Cerebellar cortex (tissue), 1 donor: ENCODE measurements at regions not wholly inside any gene's neighbourhood (a gene's known extent, or its start where the extent isn't known, plus 50 kb on each side); places are given as distances from the start of the nearest gene placed in this dataset.

ENCODE experiments used
- DNase-seq: peaks from one replicate; pipeline ENCODE4 v3.0.0-alpha.2; 2015; ENCODE audit warnings: low spot score

DNA sequence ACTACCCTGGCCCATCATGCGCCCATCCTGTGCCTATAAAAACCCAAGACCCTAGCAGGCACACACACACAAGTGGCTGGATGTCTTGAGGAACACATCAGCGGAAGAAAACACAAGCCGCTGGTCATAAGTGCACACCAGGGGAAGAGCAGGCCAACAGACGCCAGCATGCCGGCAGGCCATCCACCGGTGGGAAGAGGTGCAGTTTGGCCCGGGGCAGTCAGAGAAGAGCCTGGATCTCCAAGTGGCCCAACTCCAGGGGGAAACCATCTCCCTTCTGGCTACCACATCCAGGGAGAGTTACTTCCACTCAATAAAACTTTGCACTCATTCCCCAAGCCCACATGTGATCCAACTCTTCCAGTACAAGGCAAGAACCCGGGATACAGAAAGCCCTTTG is 2001.3 kb upstream of the NUDT12 start:
- no peak for DNase-seq

DNA sequence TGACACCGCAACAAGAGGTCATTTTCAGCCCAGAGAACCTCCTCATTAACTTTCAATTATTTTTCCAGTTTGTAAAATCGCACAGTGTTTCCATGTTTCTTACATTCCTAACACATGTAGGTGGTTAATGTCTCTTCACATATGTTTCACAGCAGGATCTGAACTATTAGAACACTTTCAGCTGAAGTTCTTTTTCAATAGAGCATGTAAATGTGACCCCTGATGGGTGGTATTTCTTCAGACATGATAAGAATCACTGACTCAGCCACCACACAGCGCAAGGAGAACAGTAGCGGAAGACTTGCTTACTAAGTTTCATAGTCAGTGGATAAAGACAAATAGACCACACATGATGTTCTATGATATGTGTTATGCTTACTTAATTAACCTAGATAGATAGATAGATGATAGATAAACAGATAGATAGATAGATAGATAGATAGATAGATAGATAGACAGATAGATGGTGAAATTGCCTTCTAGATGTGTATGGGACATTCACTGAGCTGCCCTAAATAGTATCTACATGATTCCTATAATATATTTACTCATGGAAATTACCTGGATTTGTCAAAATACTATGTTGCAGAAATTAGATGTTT is 1992.1 kb upstream of the NUDT12 start:
- DNase-seq = no peak

DNA sequence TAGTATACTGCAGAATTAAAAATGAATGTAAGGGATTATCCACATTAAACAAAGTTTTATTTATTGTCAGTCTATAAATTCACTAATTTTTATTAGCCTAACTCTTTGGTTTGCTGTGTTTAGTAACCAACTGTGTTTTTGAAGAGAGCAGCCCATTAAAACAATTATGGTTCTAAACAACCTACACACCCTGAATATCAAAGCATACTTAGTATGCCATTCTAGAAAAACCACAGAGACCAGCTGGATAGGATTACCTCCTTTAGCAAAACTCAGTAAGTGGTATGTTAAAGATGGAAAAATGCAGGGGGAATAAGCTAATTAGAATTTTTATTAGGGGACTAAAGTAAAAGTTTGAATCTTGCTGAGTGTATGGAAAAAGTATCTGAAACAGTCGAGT is 1981.7 kb upstream of the NUDT12 start:
- DNase-seq = no peak

DNA sequence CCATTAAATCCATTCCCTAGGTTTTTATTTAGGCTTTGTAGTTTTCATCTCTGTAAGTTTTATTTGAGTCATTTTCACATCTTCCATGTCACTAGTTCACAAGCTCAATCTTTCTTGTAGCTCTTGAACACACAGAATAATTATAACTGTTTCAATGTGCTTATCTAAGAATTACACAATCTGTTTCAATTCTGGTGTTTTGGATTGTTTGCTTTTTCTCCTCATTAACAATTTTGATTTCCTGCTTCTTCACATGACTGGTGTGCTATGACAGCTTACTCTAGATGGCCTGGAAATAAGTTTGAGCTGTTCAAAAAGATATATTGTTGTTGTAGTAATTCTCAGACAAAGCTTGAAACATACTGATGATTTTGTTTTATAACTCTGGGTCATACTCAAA is 1974.1 kb upstream of the NUDT12 start:
- no peak for DNase-seq

DNA sequence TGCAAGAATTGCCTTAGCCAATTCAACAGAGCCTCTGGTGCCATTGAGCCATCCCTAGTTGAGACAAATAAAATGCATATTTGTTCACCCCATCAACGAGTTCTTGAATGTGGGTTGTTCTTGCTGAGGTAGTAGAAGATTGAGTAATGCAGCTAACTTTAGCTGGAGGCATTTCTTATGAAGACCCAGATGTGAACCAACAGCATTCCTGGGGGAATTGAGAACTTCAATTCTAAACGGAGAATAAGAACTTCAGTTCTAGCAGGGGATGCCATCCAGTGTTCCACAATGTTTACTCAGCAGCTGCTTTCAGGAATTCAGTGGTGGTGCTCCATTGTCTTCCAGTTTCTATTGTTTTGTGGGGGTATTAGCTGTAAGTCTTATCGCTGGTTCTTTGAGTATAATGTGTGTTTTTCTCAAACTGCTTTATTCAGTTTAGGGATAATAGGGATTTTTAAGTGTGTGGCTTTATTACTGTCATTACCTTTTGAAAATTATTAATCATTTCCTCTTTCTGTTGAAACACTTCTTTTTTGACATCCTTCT is 1968.2 kb upstream of the NUDT12 start:
- no peak for DNase-seq

DNA sequence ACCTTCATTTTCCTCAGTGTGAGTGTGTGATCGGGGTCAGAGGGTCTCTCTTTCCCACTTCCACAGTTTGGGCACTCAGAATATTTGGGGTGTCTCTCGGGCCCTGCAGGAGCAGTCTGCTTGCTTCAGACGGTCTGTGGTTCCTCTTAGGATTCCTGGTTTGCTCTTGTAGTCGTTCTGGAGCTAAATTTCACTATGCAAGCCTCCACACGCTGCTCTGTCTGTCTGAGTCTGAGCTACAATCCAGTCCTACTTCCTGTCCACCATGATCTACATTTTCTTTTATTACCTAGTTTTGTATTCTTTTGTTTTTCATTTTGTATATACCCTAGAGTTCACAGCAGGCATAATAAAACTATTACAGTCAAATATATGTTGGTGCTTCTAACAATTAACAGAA is 1967.3 kb upstream of the NUDT12 start:
- no peak for DNase-seq

DNA sequence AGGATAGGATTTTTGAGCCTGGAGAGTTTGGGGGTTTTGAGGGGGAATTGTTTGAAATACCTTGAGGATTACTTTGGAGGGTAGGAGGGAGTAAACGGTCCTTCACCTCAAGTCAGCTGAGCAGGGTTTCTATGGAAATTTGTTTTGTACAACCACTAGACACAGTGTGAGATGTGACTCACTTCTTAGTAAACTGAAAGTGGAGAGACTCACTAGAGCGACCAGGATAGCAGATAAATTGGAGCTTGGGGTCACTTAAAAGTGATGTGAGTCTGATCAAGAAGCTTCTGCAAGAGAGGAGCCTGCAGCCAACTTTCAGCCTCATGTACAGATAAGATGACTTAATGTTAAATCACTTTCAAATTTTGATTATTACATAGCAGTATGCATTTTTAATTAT is 1945.9 kb upstream of the NUDT12 start:
- no peak for DNase-seq

DNA sequence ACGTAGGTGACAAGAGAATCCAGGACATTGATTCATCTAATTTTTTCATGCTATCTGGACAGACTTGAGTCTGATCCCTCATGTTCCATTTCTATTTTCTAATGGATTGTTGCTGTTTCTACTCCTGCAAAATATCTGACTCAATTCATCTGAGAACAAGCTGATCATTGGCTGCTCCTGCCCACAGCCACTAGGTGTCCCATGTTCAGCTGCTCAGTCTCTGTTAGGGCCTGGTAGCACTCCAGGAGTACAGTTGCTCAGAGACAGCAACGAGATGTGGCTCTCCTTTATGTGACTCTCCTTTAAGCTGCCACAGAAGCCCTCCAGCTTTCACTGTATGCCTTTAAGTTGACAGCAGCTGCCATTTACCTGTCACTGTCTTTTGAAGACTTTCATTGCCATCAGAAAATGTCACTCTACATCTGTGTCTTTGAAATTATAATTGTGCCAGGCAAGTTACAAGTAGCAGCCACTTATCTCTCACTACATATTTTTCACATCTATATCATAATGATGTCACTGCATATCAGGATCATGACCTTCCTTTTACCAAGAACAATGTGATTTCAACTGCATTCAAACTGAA is 1944.2 kb upstream of the NUDT12 start:
- DNase-seq = peak; percentile 10

DNA sequence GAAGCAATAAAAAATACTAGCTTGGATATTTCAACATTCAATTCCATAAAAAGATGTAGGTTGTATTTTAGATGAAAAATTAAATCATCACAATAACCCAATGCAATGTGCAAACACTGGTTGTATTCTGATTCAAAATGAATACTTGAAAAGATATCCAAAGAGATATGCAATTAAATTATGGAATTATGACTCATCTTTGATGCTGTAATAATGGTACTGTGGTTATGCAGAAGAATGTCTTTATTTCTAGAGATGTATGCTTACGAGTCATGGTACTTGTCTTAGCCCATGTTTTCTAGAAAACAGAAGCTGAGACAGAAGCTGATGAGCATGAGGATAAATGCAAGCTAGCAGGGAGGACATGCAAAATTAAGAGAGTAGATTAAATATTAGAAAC is 1941.4 kb upstream of the NUDT12 start:
- no peak for DNase-seq

DNA sequence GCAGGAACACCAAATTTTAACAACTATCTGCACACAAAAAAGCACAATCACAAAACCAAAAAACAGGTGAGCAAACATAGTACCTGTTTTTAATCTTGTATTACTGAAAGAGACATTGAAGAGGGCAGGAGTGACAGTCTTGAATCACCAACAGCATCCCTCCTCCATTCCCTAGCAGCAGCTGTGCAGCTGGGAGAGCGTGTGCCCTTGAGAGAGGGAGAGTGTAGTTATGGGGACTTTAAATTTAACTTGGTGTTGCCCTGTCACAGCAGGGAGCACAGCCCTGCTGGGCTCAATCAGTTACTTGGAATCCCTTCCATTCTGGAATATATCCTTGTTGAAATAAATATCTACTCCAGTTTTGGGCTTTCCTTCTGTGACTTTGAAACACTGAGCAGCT is 1938.7 kb upstream of the NUDT12 start:
- no peak for DNase-seq

DNA sequence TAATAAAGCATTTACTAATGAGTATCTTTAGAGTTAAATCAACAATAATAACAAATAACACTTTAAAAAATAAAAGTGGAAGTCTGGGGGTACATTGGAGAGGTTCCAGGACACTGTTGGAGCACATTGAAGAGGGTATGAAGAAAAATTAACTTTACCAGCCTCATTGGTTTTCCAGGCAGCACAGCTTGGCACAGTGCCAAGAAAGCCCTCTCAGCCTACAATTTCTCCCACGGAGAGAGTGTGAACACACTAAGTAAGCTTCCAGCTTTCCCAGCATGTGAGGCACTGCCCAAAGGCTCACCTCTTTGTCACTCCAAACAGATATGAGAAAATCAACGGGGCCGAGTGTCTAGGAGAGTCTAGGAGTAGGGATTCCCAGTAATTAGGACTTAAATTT is 1912.8 kb upstream of the NUDT12 start:
- DNase-seq = no peak

DNA sequence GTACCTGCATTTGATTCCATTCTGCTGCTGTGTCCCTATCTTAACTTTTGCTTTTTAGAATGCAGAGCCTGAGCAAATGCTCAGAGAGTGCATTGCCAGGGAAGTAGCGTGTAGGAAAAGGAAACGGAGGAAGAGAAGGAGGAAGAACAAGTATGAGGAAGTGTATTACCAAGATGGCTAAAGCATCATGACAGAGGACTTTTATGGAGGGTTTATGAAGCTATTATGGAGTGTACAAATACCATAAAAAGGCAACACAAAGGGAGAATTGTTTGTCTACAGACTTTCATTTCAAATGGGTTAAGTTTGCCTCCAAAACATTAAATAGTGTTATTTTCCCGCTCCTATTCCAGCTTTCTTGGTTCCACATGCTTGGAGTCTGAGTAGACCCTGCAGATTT is 1899.8 kb upstream of the NUDT12 start:
- DNase-seq = no peak

DNA sequence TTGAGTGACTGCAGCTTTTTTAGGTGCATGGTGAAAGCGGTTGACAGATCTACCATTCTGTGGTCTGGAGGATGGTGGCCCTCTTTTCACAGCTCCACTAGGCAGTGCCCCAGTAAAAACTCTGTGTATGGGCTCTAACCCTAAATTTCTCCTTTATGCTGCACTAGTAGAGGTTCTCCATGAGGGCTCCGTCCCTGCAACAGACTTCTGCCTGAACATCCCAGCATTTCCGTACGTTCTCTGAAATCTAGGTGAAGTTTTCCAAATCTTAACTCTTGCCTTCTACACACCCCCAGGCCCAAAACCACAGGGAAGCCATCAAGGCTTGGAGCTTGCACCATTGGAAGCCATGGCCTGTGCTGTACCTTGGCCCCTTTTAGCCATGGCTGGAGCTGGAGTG is 1898.1 kb upstream of the NUDT12 start:
- no peak for DNase-seq

DNA sequence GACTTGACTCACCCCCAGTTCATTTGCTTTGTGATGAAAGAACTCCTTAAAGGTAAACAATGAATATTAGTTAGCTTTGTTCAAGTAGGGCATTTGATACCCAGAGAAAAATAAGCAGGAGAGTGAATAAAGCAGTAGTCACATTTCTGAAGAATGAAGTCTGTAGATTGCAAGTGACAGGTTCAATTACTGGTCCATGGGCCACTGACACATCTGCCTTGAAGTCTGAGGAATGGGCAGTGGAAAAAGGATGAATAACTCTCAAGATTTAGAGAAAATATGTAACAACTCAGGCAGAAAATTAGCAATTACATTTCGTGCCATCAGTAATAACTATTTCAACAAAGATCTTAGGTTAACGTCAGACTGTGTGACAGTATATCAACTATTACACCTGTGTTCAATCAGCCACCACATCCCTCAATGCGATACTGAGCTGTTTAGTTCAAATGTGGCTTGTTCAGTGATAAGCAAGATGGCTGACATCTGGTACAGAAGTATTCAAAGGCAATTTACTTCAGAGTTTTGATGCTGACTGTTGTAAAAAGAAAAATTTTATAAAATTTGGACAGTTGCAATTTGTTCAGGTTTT is 1890.7 kb upstream of the NUDT12 start:
- no peak for DNase-seq

DNA sequence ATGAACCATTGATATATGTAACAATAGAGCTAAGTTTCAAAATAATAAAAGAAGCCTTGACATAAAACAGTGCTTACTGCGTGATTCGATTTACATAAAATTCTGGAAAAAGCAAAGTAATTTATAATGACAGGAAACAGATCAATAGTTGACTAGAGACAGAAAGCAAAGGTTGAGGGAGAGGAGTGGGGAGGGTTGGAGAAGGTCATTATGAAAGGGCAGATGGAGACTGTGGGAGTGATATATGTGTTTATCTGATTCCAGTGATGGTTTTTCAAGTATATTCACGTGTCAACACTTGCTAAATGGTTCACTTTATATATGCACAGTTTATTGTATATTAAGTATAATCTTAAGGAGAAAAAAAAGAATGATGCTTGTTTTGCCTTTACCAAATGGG is 1885.7 kb upstream of the NUDT12 start:
- no peak for DNase-seq

DNA sequence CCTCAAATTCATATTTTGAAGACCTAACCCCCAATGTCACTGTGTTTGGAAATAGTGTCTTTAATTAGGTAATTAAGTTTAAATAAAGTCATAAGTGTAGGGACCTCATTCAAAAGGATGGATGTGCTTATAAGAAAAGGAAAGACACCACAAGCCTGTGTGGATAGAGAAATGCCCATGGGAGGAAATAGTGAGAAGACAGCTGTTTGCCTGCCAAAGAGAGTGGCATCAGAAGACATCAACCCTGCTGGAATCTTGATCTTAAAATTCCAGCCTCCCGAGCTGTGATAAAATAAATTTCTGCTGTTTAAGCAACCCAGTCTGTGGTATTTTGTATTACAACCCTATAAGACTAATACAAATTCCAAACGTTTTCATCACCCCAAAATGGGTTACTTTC is 1867.9 kb upstream of the NUDT12 start:
- no peak for DNase-seq

DNA sequence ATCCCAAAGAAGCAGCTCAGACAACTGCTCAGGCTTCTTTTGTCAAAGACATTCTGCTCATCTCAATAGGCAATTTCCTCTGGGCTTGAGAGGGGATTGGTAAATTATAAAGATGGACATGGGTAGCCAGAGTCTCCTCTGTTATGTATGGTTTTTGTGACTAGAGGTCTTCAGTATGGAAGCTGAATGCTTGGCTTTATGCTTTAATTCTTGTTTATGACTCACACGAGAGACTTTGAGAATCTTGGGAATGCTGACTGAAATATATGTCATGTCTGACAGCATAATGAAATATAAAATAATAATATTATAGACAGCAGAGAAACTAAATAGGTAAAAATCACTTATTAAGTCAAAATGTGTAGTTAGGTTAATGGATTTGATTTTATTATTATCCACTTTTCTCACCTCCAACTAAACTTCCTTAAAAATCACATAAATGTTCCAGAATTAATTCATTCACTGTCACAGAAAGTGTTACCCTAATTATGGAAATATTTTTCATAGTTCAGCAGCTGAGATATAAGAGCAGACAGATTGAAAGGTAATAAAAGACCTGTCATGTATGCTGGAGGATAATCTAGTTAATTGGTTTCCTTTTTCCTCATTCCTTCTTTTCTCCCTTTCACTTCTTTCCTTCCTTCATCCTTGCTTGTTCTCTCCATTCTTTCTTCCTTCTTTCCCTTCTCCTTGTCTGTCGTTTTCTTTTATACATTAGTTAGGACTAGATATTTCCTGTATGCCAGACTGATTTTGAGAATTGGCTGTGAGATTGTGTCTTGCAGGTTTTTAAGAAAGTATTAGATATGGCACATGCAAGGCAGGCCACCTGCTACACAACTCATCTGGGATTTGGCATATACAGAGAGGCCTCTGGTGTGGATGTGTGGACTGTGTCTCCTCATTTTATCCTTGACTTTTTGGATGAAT is 1866.1 kb upstream of the NUDT12 start:
- no peak for DNase-seq

DNA sequence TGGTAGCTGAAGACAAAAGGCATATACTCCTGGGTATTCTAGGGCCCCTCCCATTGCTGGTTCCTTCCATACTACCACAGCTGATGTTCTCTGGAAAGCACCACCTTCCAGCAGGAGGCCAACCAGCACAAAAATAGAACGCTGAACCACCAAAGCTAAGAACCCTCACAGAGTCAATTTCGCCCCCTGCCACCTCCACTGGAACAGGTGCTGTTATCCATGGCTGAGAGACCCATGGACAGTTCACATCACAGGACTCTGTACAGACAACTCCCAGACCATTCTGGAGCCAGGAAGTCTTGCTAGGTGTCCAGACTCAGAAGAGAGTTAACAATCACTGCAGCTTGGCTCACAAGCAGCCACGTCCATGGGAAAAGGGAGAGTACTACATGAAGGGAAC is 1851.5 kb upstream of the NUDT12 start:
- no peak for DNase-seq

DNA sequence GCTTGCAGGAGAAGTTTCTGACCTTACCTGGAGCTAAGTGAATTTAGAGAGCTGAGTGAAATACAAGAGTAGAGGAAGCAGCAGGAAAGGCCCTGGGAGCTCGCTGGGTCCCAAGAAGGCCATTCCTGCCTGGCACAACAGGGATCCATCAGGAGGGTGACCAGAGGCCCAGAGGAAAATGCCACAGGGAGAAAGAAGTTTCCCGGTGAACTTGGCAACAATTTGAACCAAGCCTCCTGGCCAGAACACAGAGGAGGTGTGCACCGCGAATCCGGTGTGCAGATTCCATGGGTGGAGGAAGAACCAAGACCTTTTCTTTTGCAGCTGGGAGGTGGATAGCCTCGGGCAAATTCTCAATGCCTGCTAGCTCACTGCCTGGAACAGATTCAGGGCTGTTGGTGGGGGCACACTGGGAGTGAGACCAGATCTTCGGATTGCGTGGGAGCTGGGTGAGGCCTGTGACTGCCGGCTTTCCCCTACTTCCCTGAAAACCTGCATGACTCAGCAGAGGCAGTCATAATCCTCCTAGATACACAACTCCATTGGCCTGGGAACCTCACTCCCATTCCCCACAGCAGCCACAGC is 1850.9 kb upstream of the NUDT12 start:
- DNase-seq = no peak

DNA sequence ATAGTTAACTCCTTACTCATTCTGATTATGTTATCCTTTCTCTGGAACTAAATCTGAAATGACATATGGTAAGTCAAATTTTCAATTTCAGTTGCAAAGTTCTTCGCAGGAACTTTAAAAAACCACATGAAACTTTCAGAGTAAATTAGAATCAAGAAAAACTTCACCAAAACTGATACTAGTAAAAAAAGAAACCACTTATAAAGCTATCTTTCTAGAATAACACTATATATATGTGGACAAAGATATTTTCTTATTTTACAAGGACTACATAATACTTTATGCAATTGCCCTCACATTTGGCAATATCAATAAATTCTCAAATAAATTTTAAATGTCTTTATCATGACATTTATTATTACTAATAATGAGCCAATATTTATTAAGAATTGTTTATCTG is 1847.1 kb upstream of the NUDT12 start:
- DNase-seq = no peak

DNA sequence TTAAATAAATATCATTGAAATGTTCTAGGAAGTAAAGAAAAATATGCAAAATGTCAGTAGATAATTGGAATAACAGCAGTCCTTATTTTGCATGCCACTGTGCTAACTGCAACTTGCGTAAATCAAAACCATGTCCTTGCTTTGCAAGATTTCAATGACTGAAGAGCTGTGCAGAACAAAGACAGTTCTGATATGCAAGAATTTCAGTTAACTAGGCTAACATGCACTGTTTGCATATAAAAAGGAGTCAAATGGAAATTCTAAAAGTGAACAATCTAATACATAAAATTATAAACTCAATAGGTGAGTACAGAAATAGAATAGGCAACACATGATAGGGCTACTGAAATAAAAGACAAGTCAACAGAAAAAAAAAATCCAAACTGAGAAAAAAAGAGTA is 1844.6 kb upstream of the NUDT12 start:
- DNase-seq = no peak

DNA sequence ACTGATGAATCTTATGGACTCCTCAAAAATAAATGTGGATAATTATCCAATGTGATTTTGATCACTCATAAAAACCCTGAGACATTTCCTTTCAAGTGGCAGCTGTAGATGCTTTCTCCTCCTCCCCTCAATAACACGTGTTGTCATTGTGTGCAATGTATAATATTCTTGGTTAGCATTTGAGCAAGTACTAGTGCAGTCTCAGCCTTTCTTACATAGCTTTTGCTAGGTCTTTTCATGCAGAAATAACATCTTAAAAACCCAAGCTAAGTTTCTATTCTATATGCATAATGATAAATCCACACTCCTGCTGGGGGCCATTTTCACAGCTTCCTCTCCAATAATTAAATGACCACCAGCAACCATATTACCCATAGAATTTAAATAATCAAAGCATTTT is 1835.2 kb upstream of the NUDT12 start:
- DNase-seq = no peak
